ENCODE measurements at regions not wholly inside any gene's neighbourhood (a gene's known extent, or its start where the extent isn't known, plus 50 kb on each side); places are given as distances from the start of the nearest gene placed in this dataset.

GRCh38 chr3:5673521-5673920 lies 486.0 kb downstream of the EDEM1 start:
- H3F3A ChIP-seq (ENCODE audit: insufficient read depth) = no peaks in the 10 kb centered on the region
- TF ChIP-seq EZH2phosphoT487 (conservative IDR thresholded peaks at IDR 0.05; ENCODE audit: low read length) = no peak
- TF ChIP-seq CTCF (IDR thresholded peaks at IDR 0.05; ENCODE audit: insufficient read depth, low read length, poor library complexity, severe bottlenecking) = no peak
- H3K79me2 ChIP-seq (ENCODE audit: insufficient read depth, low read length) = no peaks in the 10 kb centered on the region
- no peak overlapping the region for H3K9ac ChIP-seq (ENCODE audit: low read length)
- H3K27me3 ChIP-seq (ENCODE audit: low read length) = no peaks in the 10 kb centered on the region
- H3K9me2 ChIP-seq (replicated peaks; ENCODE audit: insufficient read depth, low read length) = no peaks in the 10 kb centered on the region
- H3K36me3 ChIP-seq (ENCODE audit: low read length) = no peaks in the 10 kb centered on the region
- H4K20me1 ChIP-seq (ENCODE audit: low read depth, low read length) = no peaks in the 10 kb centered on the region
- H3K27ac ChIP-seq (ENCODE audit: low read depth, low read length) = no peak overlapping the region
- no peak overlapping the region for H3K4me2 ChIP-seq (ENCODE audit: low read depth, low read length, poor library complexity, severe bottlenecking)
- no peak overlapping the region for H2AFZ ChIP-seq (ENCODE audit: low read depth, low read length, severe bottlenecking)
- H3K4me3 ChIP-seq (ENCODE audit: insufficient read depth, low read length, poor library complexity, severe bottlenecking) = no peak overlapping the region
- H3K9me3 ChIP-seq (ENCODE audit: insufficient read depth, low read length) = no peaks in the 10 kb centered on the region

- Histone ChIP-seq H3K4me2 (ENCODE audit: low read depth, low read length, poor library complexity, severe bottlenecking) (no peak overlapping the region), H4K20me1 (ENCODE audit: low read depth, low read length) (no peaks in the 10 kb centered on the region), H2AFZ (ENCODE audit: low read depth, low read length, severe bottlenecking) (no peak overlapping the region), H3K9me3 (ENCODE audit: insufficient read depth, low read length) (no peaks in the 10 kb centered on the region), H3K9ac (ENCODE audit: low read length) (no peak overlapping the region), H3F3A (ENCODE audit: insufficient read depth) (no peaks in the 10 kb centered on the region), H3K79me2 (ENCODE audit: insufficient read depth, low read length) (no peaks in the 10 kb centered on the region), H3K27me3 (ENCODE audit: low read length) (no peaks in the 10 kb centered on the region), H3K27ac (ENCODE audit: low read depth, low read length) (no peak overlapping the region), H3K36me3 (ENCODE audit: low read length) (no peaks in the 10 kb centered on the region), H3K9me2 (replicated peaks; ENCODE audit: insufficient read depth, low read length) (no peaks in the 10 kb centered on the region), H3K4me3 (ENCODE audit: insufficient read depth, low read length, poor library complexity, severe bottlenecking) (no peak overlapping the region)
- TF ChIP-seq CTCF (IDR thresholded peaks at IDR 0.05; ENCODE audit: insufficient read depth, low read length, poor library complexity, severe bottlenecking) = no peak
- TF ChIP-seq EZH2phosphoT487 (conservative IDR thresholded peaks at IDR 0.05; ENCODE audit: low read length) = no peak
Observed at GRCh38 chr3:5675319-5675718, 487.8 kb downstream of the EDEM1 start.

GRCh38 chr3:5677555-5677954 lies 490.0 kb downstream of the EDEM1 start:
- no peaks in the 10 kb centered on the region for H3K9me3 ChIP-seq (ENCODE audit: insufficient read depth, low read length)
- no peak overlapping the region for H3K9ac ChIP-seq (ENCODE audit: low read length)
- no peaks in the 10 kb centered on the region for H3K36me3 ChIP-seq (ENCODE audit: low read length)
- no peaks in the 10 kb centered on the region for H3K27me3 ChIP-seq (ENCODE audit: low read length)
- no peak overlapping the region for H2AFZ ChIP-seq (ENCODE audit: low read depth, low read length, severe bottlenecking)
- H3K27ac ChIP-seq (ENCODE audit: low read depth, low read length) = no peak overlapping the region
- H4K20me1 ChIP-seq (ENCODE audit: low read depth, low read length) = no peaks in the 10 kb centered on the region
- H3K79me2 ChIP-seq (ENCODE audit: insufficient read depth, low read length) = no peaks in the 10 kb centered on the region
- H3F3A ChIP-seq (ENCODE audit: insufficient read depth) = no peaks in the 10 kb centered on the region
- no peak for TF ChIP-seq CTCF (IDR thresholded peaks at IDR 0.05; ENCODE audit: insufficient read depth, low read length, poor library complexity, severe bottlenecking)
- no peak for TF ChIP-seq EZH2phosphoT487 (conservative IDR thresholded peaks at IDR 0.05; ENCODE audit: low read length)
- H3K4me2 ChIP-seq (ENCODE audit: low read depth, low read length, poor library complexity, severe bottlenecking) = no peak overlapping the region
- no peak overlapping the region for H3K4me3 ChIP-seq (ENCODE audit: insufficient read depth, low read length, poor library complexity, severe bottlenecking)
- no peaks in the 10 kb centered on the region for H3K9me2 ChIP-seq (replicated peaks; ENCODE audit: insufficient read depth, low read length)

- TF ChIP-seq CTCF (IDR thresholded peaks at IDR 0.05; ENCODE audit: insufficient read depth, low read length, poor library complexity, severe bottlenecking) = no peak
- TF ChIP-seq EZH2phosphoT487 (conservative IDR thresholded peaks at IDR 0.05; ENCODE audit: low read length) = no peak
Observed at GRCh38 chr3:5678248-5678647, 490.7 kb downstream of the EDEM1 start.

More at GRCh38 chr3:5678248-5678647, 490.7 kb downstream of the EDEM1 start:
- no peaks in the 10 kb centered on the region for H3K9me3 ChIP-seq (ENCODE audit: insufficient read depth, low read length)
- H2AFZ ChIP-seq (ENCODE audit: low read depth, low read length, severe bottlenecking) = no peak overlapping the region
- H3K4me3 ChIP-seq (ENCODE audit: insufficient read depth, low read length, poor library complexity, severe bottlenecking) = no peak overlapping the region
- H3K36me3 ChIP-seq (ENCODE audit: low read length) = no peaks in the 10 kb centered on the region
- H3K9ac ChIP-seq (ENCODE audit: low read length) = no peak overlapping the region
- no peaks in the 10 kb centered on the region for H3K27me3 ChIP-seq (ENCODE audit: low read length)
- no peaks in the 10 kb centered on the region for H3K9me2 ChIP-seq (replicated peaks; ENCODE audit: insufficient read depth, low read length)
- H4K20me1 ChIP-seq (ENCODE audit: low read depth, low read length) = no peaks in the 10 kb centered on the region
- H3K4me2 ChIP-seq (ENCODE audit: low read depth, low read length, poor library complexity, severe bottlenecking) = no peak overlapping the region
- no peaks in the 10 kb centered on the region for H3K79me2 ChIP-seq (ENCODE audit: insufficient read depth, low read length)
- no peak overlapping the region for H3K27ac ChIP-seq (ENCODE audit: low read depth, low read length)
- H3F3A ChIP-seq (ENCODE audit: insufficient read depth) = no peaks in the 10 kb centered on the region
